ENCODE measurements at regions not wholly inside any gene's neighbourhood (a gene's known extent, or its start where the extent isn't known, plus 50 kb on each side); places are given as distances from the start of the nearest gene placed in this dataset.
A peak's percentile ranks its signal among the peaks of the same experiment; 100 is the strongest.

DNA sequence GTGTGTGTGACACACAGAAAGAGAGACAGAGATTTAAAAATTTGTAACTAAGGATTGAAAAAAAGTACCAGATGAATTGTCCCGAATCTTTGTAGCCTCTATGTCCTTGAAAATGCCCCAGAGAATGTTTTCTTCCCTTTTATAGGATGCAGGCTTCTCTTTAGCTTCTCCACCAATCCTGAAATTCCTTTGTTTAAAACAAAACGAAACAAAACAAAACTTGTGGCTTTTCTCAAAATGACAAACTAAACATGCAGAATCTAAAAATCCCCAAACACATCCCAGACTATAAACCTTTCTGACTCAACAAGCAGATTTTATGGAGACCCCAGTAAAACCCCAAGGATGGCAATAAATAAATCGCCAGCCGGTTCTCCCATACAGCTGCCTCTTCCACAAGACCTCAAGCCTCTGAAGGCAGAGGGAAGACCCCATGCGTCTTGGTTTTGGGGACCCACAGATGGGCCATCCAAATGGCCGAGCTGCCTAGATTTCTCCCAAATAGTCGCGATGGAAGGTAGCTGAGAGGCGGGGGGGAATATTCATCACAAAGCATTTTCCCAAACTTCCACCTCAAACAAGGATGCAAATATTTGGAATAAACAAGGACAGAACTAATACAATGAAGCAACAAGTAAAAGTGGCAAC lies 269.5 kb upstream of the FOXF1 start:
- Histone ChIP-seq H3K9me3 (no peaks in the 10 kb centered on the region), H3K27ac (no peak overlapping the region), H3K4me3 (no peak overlapping the region), H3K27me3 (no peaks in the 10 kb centered on the region), H3K9ac (ENCODE audit: low read depth in 2 of 2, low read length in 2 of 2) (peak overlapping the region in 1 of 2 donors; percentile 26), H3K4me1 (no peaks in the 10 kb centered on the region), H3K36me3 (no peaks in the 10 kb centered on the region)
- peak; percentile 15 for DNase-seq
- intact Hi-C loops (cut with DNase I), result no loop called here
- TF ChIP-seq, protein P1, sequence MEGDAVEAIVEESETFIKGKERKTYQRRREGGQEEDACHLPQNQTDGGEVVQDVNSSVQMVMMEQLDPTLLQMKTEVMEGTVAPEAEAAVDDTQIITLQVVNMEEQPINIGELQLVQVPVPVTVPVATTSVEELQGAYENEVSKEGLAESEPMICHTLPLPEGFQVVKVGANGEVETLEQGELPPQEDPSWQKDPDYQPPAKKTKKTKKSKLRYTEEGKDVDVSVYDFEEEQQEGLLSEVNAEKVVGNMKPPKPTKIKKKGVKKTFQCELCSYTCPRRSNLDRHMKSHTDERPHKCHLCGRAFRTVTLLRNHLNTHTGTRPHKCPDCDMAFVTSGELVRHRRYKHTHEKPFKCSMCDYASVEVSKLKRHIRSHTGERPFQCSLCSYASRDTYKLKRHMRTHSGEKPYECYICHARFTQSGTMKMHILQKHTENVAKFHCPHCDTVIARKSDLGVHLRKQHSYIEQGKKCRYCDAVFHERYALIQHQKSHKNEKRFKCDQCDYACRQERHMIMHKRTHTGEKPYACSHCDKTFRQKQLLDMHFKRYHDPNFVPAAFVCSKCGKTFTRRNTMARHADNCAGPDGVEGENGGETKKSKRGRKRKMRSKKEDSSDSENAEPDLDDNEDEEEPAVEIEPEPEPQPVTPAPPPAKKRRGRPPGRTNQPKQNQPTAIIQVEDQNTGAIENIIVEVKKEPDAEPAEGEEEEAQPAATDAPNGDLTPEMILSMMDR (IDR thresholded peaks at IDR 0.05), result no peak

DNA sequence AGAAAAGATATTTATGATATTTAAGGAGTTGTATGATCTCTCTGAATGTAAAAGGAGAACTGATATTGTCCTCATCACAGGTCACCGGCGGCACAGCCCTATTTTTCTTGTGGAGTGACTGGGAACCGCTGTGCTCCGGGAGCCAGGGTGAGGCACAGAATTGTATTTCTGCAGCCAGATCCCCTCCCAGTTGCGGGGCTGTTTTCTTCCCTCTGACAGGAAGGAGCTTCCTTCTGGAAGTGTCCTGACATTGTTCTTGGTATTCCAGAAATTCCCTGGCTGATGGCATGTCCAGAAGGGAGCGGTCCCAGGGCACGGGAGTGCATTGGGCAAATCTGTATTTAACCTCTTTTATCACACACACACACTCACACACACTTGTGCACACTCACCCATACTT lies 268.6 kb upstream of the FOXF1 start:
- H3K9ac ChIP-seq (ENCODE audit: low read depth in 2 of 2, low read length in 2 of 2), result no peak overlapping the region
- TF ChIP-seq, protein P1 (IDR thresholded peaks at IDR 0.05), result no peak
- H3K27me3 ChIP-seq, result no peaks in the 10 kb centered on the region
- peak; percentile 14 for DNase-seq
- H3K4me1 ChIP-seq, result no peaks in the 10 kb centered on the region
- intact Hi-C loops (cut with DNase I), result no loop called here
- no peak overlapping the region for H3K27ac ChIP-seq
- H3K9me3 ChIP-seq, result no peaks in the 10 kb centered on the region
- H3K4me3 ChIP-seq, result no peak overlapping the region
- H3K36me3 ChIP-seq, result no peaks in the 10 kb centered on the region

DNA sequence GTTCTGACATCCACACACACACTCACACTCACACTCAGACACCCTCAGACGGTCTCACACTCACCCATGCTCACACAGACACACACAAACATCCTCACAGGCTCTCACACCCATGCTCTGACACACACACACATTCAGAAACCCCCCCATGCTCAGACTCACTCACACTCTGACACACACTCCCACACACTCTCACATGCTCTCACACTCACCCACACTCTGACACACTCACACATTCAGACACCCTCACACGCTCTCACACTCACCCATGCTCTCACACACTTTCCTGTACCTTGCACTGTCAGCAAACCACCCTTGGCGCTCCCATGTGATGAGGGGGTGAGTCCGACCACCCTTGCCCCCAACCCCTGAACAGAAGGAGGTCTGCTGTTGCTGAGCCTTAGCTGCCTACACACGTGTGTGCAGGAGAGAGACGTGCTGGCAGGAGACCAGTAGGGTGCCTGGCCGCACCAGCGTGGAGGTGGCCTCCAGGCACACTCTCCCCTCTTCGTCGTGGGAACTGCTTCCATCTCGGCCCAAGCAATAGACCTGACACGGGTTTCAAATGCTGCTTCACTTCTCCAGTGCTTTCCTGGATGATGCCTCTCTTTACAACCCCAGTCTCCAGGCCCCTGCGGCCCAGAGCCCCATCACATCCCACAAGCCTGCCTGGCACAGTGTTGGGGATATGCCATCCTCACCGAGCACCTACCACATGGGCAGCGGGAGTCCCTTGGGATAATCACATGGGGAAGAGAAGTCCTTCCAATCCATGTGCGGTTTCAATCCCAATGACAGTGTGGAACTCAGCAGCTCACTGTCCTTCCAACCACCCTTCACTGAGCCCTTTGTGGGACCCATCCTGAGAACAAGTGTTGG lies 267.8 kb upstream of the FOXF1 start:
- Histone ChIP-seq H3K4me1 (no peaks in the 10 kb centered on the region), H3K9me3 (no peaks in the 10 kb centered on the region), H3K9ac (ENCODE audit: low read depth in 2 of 2, low read length in 2 of 2) (no peak overlapping the region), H3K4me3 (no peak overlapping the region), H3K36me3 (no peaks in the 10 kb centered on the region), H3K27me3 (no peaks in the 10 kb centered on the region), H3K27ac (no peak overlapping the region)
- peak; percentile 12 for DNase-seq
- TF ChIP-seq, protein P1 (IDR thresholded peaks at IDR 0.05), result no peak
- intact Hi-C loops (cut with DNase I), result no loop called here

DNA sequence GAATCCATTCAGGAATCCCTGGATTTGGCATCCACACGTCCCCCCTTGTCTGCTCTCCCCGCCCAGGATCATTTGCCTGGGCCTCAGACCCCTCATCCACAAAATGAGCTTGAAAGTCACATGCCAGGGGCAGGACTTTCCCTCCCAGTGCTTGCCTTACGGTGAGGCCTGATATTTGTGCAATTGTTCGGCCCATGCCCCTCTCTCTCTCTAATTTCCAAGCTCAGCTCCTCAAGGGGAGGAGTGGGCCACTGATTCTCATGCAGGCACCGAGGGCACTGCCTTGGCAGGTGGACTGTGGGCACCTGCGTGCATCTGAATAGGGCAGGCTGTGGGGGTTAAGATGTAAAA lies 267.2 kb upstream of the FOXF1 start:
- Histone ChIP-seq H3K27ac (no peak overlapping the region), H3K9me3 (no peaks in the 10 kb centered on the region), H3K4me1 (no peaks in the 10 kb centered on the region), H3K36me3 (no peaks in the 10 kb centered on the region), H3K4me3 (no peak overlapping the region), H3K27me3 (no peaks in the 10 kb centered on the region), H3K9ac (ENCODE audit: low read depth in 2 of 2, low read length in 2 of 2) (no peak overlapping the region)
- intact Hi-C loops (cut with DNase I), result no loop called here
- TF ChIP-seq, protein P1 (IDR thresholded peaks at IDR 0.05), result no peak
- peak; percentile 10 for DNase-seq

DNA sequence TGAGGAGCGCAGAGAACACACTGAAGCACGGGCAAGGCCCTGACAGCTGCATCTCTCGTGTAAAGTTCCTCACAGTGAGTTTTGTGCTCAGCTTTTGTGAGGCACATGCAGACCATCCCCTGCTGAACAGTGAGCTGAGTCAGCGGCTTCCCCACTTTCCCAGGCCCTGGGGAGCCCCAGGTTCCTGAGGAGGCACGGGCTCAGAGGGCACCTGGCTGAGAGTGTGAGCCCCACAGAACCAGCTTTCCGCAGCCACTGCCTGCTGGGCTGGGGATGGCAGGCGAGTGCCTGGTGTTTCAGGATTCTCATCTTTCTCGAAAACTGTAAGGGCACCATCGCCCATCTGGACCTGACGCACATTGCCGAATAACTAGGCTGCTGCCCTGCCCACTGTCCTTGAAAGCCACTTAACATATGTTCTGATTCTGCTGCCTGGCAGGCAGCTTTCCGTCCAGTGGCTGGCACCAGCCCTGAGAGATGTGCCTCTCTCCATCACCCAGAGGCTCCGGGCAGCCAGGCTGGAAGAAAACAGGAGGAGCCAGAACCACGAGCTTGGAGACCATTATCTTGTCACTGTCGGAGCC lies 266.7 kb upstream of the FOXF1 start:
- no peak overlapping the region for H3K9ac ChIP-seq (ENCODE audit: low read depth in 2 of 2, low read length in 2 of 2)
- DNase-seq, result no peak
- no peak overlapping the region for H3K27ac ChIP-seq
- no peaks in the 10 kb centered on the region for H3K9me3 ChIP-seq
- H3K4me1 ChIP-seq, result no peaks in the 10 kb centered on the region
- intact Hi-C loops (cut with DNase I), result no loop called here
- H3K4me3 ChIP-seq, result no peak overlapping the region
- no peaks in the 10 kb centered on the region for H3K36me3 ChIP-seq
- H3K27me3 ChIP-seq, result no peaks in the 10 kb centered on the region
- TF ChIP-seq, protein P1 (IDR thresholded peaks at IDR 0.05), result no peak

Measured in colonic mucosa (tissue), 4 donors.